A673 (cell line): ENCODE measurements at regions not wholly inside any gene's neighbourhood (a gene's known extent, or its start where the extent isn't known, plus 50 kb on each side); places are given as distances from the start of the nearest gene placed in this dataset.

Experiments used
- BruUV-seq: library from RNA; stranded (reverse); fragments of 400-500 nt; replicated peaks from 2 replicates; lab custom pipeline; 2021; lab: Mats Ljungman, UMichigan
- CTCF ChIA-PET: fragments of 300-600 bp; sonication (Branson Sonifier 250); formaldehyde crosslinking; loops from one replicate; lab custom pipeline; 2022; ENCODE audit warnings: antibody characterized with exemption; lab: Charles Lee
- POLR2A ChIA-PET: fragments of 300-600 bp; sonication (Branson Sonifier 250); formaldehyde crosslinking; loops from one replicate; lab custom pipeline; 2022; ENCODE audit warnings: antibody characterized with exemption; ENCODE audit not compliant: low non-redundant PET; lab: Charles Lee
- DNase-seq: peaks from one replicate; pipeline ENCODE4 v3.0.0-alpha.2; 2015; ENCODE audit warnings: low spot score
- H3K27ac ChIP-seq: fragments of 200-600 bp; sonication (generic); 2 replicates; pipeline ENCODE4 v1.5.1; 2016; ENCODE audit warnings: mixed run types, low read depth, mild to moderate bottlenecking, mixed read lengths, antibody characterized with exemption, low read length; ENCODE audit not compliant: poor library complexity, severe bottlenecking
- H3K27me3 ChIP-seq: fragments of 200-600 bp; sonication (generic); replicated peaks from 2 replicates; pipeline ENCODE4 v1.6.1; 2017; ENCODE audit warnings: mixed run types, low read depth, mild to moderate bottlenecking, mixed read lengths, antibody characterized with exemption, low read length; ENCODE audit not compliant: insufficient read depth, poor library complexity
- H3K36me3 ChIP-seq: fragments of 200-600 bp; sonication (generic); 2 replicates; pipeline ENCODE4 v1.6.1; 2016; ENCODE audit warnings: mixed run types, mild to moderate bottlenecking, mixed read lengths, antibody characterized with exemption, low read length; ENCODE audit not compliant: insufficient read depth, poor library complexity, severe bottlenecking
- H3K4me1 ChIP-seq: fragments of 200-600 bp; sonication (generic); 2 replicates; pipeline ENCODE4 v1.6.1; 2017; ENCODE audit warnings: mixed run types, mild to moderate bottlenecking, mixed read lengths, antibody characterized with exemption, low read length; ENCODE audit not compliant: insufficient read depth, poor library complexity, severe bottlenecking
- H3K4me3 ChIP-seq: fragments of 200-600 bp; sonication (generic); 2 replicates; pipeline ENCODE4 v1.5.1; 2016; ENCODE audit warnings: low read depth, mixed run types, mild to moderate bottlenecking, mixed read lengths, low read length; ENCODE audit not compliant: poor library complexity, severe bottlenecking
- H3K9me3 ChIP-seq: fragments of 200-600 bp; sonication (generic); 2 replicates; pipeline ENCODE4 v1.6.1; 2016; ENCODE audit warnings: mixed run types, low read depth, mild to moderate bottlenecking, mixed read lengths, antibody characterized with exemption, low read length; ENCODE audit not compliant: poor library complexity, severe bottlenecking
- CTCF ChIP-seq: fragments of 300-800, 200-600 bp; sonication (generic); conservative IDR thresholded peaks from 2 replicates; pipeline ENCODE4 v1.5.1; 2017; ENCODE audit warnings: low read depth, mild to moderate bottlenecking, antibody characterized with exemption, low read length, moderate library complexity, mixed read lengths
- EZH2 ChIP-seq: fragments of 200-600 bp; sonication (generic); IDR thresholded peaks from 2 replicates; pipeline ENCODE4 v1.6.1; 2017; ENCODE audit warnings: borderline replicate concordance, low read depth, mild to moderate bottlenecking, mixed read lengths, antibody characterized with exemption, low read length; ENCODE audit not compliant: poor library complexity, severe bottlenecking
- intact Hi-C: fragments of 100-400 bp; cut with micrococcal nuclease; formaldehyde crosslinking; loops from one replicate; pipeline ENCODE4 v1.10.0; 2022; ENCODE audit not compliant: unreplicated experiment

- DNase-seq: no peak
- POLR2A ChIA-PET: interaction anchor here (0.6 kb wide), 1 partner anchor 54 kb away, joined by 3 read pairs; no protein-coding TSS in a partner anchor
- Histone ChIP-seq H3K4me3 (no peak overlapping the region), H3K36me3 (no peaks in the 10 kb centered on the region), H3K27me3 (peaks cover 4% of the 10 kb centered on the region), H3K27ac (no peak overlapping the region), H3K9me3 (no peaks in the 10 kb centered on the region), H3K4me1 (peaks cover 12% of the 10 kb centered on the region)
- no TSS peak for BruUV-seq
- CTCF ChIA-PET: no interaction called here
- TF ChIP-seq CTCF (no peak), EZH2 (no peak)
- intact Hi-C loops: no loop called here
Observed at GRCh38 chr17:77597418-77598240, 360.9 kb upstream of the TNRC6C start.

GRCh38 chr17:77598241-77598620 lies 360.3 kb upstream of the TNRC6C start:
- H3K9me3 ChIP-seq: no peaks in the 10 kb centered on the region
- no peaks in the 10 kb centered on the region for H3K36me3 ChIP-seq
- no TSS peak for BruUV-seq
- no peak for DNase-seq
- H3K4me3 ChIP-seq: no peak overlapping the region
- ChIA-PET CTCF (no interaction called here), POLR2A (no interaction called here)
- H3K27ac ChIP-seq: no peak overlapping the region
- H3K27me3 ChIP-seq: no peaks in the 10 kb centered on the region
- TF ChIP-seq CTCF: no peak
- TF ChIP-seq EZH2: no peak
- intact Hi-C loops: no loop called here
- H3K4me1 ChIP-seq: peaks cover 10% of the 10 kb centered on the region

- Histone ChIP-seq H3K27ac (no peak overlapping the region), H3K9me3 (no peaks in the 10 kb centered on the region), H3K27me3 (no peaks in the 10 kb centered on the region), H3K4me3 (no peak overlapping the region), H3K4me1 (peaks cover 4% of the 10 kb centered on the region), H3K36me3 (no peaks in the 10 kb centered on the region)
- ChIA-PET CTCF (interaction anchor here (0.6 kb wide), 1 partner anchor 782 kb away, joined by 12 read pairs; no protein-coding TSS in a partner anchor), POLR2A (no interaction called here)
- no peak for DNase-seq
- BruUV-seq: no TSS peak
- TF ChIP-seq EZH2 (no peak), CTCF (no peak)
- intact Hi-C loops: no loop called here
Observed at GRCh38 chr17:77599699-77600098, 358.8 kb upstream of the TNRC6C start.
